Activated CD8-positive, alpha-beta memory T cell treated with anti-CD3 and anti-CD28 coated beads for 24 hours (primary cell): ENCODE measurements at regions not wholly inside any gene's neighbourhood (a gene's known extent, or its start where the extent isn't known, plus 50 kb on each side); places are given as distances from the start of the nearest gene placed in this dataset.

Source experiments
- DNase-seq: peaks from one replicate; pipeline ENCODE4 v3.0.0-alpha.2; 2020

- DNase-seq, result no peak
These were observed 115.5 kb upstream of the CD93 start for GRCh38 chr20:23201658-23202057.

DNA sequence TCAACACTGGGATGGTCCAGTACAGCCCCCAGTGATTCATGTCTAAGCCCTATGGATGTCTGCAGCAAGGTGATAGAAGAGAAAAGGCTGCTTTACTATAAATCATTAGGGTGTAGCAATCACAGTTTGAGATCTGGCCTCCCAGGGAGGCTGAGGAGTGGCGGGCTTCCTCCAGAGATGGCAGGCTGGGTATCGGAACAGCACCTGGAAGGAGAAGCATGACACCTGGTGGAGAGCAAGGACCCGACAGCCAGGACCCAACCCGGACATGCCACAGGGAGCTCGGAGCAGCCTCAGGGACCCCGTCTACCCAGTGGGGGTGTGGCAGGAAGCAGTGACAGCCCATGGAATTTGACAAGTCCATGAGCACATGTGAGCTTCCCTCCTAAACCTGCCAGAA lies 114.8 kb upstream of the CD93 start:
- no peak for DNase-seq

- DNase-seq, result no peak
These were observed 114.3 kb upstream of the CD93 start for GRCh38 chr20:23200413-23200812.

DNA sequence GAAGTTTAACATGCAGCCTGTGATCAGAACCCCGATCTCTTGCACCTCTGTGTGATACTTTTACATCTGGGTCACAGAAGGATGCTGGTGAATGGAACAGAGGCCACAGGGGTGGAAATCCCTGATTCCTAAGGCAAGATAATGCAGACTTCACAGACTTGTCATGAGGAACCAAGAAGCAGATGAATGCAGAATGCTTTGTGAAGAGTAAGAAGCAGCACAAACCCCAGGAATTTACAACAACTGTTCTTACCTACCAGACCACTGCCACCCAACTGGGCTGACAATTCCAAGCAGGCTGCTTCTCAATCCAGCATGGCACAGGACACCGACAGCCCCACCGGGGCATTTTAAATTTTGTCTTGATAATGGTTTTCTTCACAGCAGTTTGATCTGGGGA lies 113.2 kb upstream of the CD93 start:
- no peak for DNase-seq

- DNase-seq, result no peak
These were observed 112.7 kb upstream of the CD93 start for GRCh38 chr20:23198815-23199214.

DNA sequence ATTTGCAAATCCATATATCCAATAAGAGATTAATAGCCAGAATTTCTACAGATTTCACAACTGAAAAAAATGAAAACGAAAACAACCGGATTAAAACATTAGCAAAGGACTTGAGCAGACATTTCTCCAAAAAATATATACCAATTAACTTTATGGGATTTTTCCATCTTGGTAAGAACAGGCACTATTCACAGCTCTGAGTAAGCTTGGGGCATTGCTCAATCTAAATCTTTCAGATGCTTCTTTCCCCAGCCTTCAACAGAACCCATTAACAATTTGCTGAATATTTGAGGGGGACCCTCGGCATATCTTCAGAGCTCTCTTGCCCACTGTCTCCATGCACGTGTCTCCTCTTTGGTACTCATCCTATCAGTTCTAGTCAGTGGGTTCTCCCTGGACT lies 111.7 kb upstream of the CD93 start:
- no peak for DNase-seq

- DNase-seq, result no peak
These were observed 109.5 kb upstream of the CD93 start for GRCh38 chr20:23195636-23196035.

GRCh38 chr20:23193801-23194384 lies 107.8 kb upstream of the CD93 start:
- DNase-seq, result no peak

GRCh38 chr20:23192469-23192868 lies 106.3 kb upstream of the CD93 start:
- DNase-seq, result no peak

DNA sequence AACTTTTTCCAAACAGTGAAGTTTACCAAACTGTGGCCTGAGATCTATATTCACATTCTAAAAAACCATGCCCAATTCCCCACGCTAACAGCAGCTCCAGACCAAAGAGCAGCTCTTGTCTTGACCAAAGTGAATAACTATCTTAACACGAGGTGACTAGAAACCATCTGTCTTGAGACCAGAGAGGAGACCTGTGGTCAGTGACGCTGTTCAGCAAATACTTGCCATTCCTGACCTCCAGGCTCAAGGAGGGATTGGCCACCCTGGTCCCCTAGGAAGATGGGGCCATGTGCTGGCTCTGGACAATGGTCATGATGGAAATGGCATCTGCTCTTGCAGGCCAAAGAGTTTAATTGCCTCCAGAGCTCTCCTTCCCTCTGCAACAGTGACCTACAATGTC lies 104.4 kb upstream of the CD93 start:
- no peak for DNase-seq

DNA sequence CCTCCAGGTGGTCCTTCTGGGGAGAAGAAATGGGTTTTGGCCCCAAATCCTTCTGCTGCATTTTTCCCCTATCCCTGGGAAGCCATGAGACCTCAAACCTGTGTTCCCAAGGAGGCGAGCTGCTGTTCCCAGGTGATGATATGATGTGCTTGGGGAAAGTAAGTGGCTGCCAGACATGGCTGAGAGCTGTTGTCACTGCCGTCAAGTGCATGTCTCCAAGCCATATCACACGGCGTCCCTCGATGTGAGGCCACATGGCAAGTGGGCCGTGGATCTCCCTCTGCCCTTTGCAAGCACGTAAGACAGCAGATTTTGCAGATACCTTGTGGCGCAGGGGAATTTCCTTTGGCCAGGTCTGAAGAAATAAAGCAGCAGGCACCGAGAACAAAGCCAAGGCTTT lies 103.7 kb upstream of the CD93 start:
- DNase-seq, result no peak

GRCh38 chr20:23189341-23189740 lies 103.2 kb upstream of the CD93 start:
- DNase-seq, result no peak

GRCh38 chr20:23188377-23189169 lies 102.4 kb upstream of the CD93 start:
- no peak for DNase-seq

DNA sequence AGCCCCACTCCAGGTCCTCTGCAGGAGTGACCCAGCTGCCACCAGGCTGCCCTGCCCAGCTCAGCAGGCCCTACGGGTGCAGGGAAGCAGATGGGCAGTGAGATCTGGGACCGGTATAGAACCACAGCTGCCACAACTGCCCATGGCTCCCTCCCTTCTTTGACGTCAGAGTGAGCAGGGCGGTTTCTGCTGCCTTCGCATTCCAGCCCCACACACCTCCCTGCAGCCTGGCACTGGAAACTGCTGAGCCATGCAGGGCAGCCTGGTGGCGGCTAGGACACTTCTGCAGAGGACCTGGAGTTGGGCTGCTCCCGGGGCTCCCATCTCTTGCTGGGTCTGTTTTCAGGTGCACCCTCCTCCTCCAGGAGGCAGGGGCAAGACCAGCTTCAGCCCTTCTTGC lies 101.6 kb upstream of the CD93 start:
- DNase-seq, result no peak

- no peak for DNase-seq
These were observed 100.7 kb upstream of the CD93 start for GRCh38 chr20:23186808-23187207.

DNA sequence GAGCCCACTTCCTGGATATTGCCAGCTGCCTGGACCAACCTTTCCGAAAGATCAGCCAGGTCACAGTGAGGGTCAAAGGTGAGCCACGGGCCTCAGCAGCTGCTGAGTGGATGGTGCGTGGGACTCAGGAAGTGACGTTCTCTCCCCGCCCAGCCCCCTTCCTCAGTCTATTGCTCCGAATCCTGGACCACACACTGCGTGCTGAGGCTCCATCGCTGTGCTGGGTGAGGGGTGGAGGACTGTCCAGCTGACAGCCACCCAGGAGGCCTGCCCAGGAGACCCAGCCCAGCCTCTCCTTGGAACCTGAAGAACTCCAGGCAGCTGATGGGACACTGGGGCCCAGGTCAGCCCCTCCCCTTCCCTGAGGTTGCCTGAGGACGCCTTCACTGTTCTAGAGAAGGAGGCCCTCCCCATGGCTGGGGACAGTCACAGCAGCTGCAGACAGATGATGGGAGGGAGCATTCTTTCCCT lies 94.4 kb upstream of the CD93 start:
- no peak for DNase-seq

DNA sequence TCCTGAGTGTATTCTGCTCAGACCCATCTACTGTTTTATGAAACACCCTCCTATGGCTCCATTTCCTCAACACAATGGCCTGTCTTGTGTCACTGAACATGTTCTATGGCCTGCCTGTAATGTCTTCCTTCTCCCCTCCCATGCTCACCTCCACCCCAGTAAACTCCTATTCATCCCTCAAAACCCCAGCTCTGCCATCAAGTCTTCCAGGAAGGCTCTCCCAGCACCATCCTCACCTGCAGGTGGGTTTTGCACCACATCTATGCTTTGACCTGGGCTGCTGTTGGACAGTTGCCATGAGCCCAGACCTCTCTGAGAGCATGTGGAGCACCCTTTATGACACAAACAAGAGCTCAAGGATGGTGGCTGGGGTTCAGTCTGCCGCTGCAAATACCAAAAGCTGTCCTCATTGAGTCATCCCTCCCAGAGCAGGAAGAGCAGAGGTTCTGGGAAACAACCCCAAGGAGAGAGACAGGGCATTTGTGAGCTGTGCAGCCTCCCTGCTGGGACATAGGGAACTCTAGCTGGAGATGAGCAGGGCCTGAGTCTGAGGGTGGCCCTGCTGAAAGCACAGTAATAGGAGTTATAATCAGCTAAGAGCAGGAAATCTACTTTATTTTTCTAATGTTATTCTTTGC lies 93.8 kb upstream of the CD93 start:
- no peak for DNase-seq

GRCh38 chr20:23178806-23179205 lies 92.7 kb upstream of the CD93 start:
- DNase-seq, result no peak

DNA sequence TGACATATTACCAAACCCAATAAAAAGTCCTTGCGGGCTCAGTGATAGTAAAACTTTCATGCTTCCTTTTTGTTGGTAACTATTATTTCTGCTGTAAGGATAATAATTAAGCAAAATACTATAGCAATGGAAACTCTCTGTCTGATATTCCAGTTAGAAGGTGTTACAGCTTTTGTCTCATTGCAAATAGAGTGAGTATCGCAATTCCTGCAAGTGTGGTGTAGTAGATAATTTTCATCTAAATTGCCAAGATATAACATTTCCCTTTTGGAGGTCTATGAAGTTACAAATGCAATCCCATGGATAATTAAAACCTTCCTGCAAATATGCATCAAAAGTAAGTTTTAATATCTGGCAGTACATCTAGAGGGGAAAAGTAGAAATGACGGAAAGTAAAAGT lies 88.7 kb upstream of the CD93 start:
- no peak for DNase-seq

DNA sequence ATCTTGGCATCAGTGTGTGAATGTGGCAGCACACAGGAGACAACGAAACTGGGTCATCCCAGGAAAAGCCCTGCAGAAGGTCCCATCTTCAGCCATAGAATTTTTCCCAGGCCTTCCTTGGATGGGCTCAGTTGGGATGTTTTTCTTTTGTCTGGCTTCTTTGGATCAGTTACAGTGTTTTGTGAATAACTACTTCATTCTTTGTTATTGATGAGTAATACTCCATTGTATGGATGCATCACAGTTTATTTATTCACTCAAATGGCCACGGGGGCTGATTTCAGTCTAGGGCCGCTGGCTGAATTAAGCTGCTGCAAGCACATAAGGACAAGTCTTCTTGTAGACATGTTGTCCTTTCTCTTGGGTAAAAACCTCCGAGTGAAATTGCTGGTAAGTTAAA lies 81.3 kb upstream of the CD93 start:
- no peak for DNase-seq

DNA sequence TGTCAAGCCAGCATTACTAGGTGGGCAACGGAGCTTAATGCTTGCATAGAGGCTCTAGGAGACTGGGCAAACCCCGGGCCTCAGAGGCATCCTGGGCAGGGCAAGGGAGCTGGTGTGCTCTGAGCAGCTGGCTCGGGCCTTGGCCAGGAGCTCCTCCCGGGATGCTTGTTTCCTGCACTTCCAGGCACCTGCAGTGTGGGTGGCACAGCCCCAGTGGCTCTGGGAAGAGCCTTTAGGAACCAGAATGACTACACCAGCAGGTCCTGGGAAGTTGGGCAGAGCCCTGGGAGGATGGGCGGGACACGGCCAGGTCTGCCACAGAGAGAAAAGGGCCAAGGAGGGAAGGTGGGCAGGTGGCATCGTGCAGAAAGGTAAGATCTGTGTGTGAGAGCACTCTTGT lies 80.4 kb upstream of the CD93 start:
- no peak for DNase-seq

GRCh38 chr20:23165964-23166363 lies 79.8 kb upstream of the CD93 start:
- DNase-seq, result no peak

GRCh38 chr20:23165307-23165750 lies 79.2 kb upstream of the CD93 start:
- DNase-seq, result no peak

- no peak for DNase-seq
These were observed 78.1 kb upstream of the CD93 start for GRCh38 chr20:23164176-23164601.
